Kidney (tissue), 13 donors: ENCODE measurements at regions not wholly inside any gene's neighbourhood (a gene's known extent, or its start where the extent isn't known, plus 50 kb on each side); places are given as distances from the start of the nearest gene placed in this dataset.
A peak's percentile ranks its signal among the peaks of the same experiment; 100 is the strongest.

Experiments used
- DNase-seq, 5 donors: peaks; one replicate each; pipeline ENCODE4 v3.0.0-alpha.2; 2013 to 2020
- FAIRE-seq: peaks from 2 replicates; lab custom pipeline; 2012; peaks lifted over from hg19 to GRCh38; lab: Jason Lieb, UNC
- H3K27ac ChIP-seq, 2 donors: one replicate each; pipeline ENCODE4 v1.7.0; 2013; ENCODE audit warnings: low read depth in 2 of 2, low read length in 2 of 2, inconsistent platforms in 1 of 2
- H3K27me3 ChIP-seq: one replicate; pipeline ENCODE4 v1.7.1; 2013; ENCODE audit warnings: low read length, inconsistent platforms; ENCODE audit not compliant: control insufficient read depth, insufficient read depth
- H3K36me3 ChIP-seq, 3 donors: one replicate each; pipeline versions ENCODE4 v1.7.0 to v1.7.1; 2013; ENCODE audit warnings: low read length in 3 of 3, control low read depth in 1 of 3, inconsistent platforms in 1 of 3; ENCODE audit not compliant: insufficient read depth in 3 of 3, control insufficient read depth in 2 of 3
- H3K4me1 ChIP-seq, 3 donors: one replicate each; pipeline versions ENCODE4 v1.7.0 to v1.7.1; 2013; ENCODE audit warnings: low read length in 3 of 3, inconsistent platforms in 1 of 3, low read depth in 1 of 3; ENCODE audit not compliant: control insufficient read depth in 2 of 3, insufficient read depth in 2 of 3
- H3K4me3 ChIP-seq, 3 donors: one replicate each; pipeline versions ENCODE4 v1.7.0 to v1.8.1; 2013; ENCODE audit warnings: low read length in 3 of 3, control low read depth in 1 of 3, inconsistent platforms in 1 of 3
- H3K9ac ChIP-seq, 3 donors: one replicate each; pipeline versions ENCODE4 v1.7.0 to v1.7.1; 2013; ENCODE audit warnings: low read length in 3 of 3, control low read depth in 1 of 3, inconsistent platforms in 1 of 3
- H3K9me3 ChIP-seq, 3 donors: one replicate each; pipeline versions ENCODE4 v1.7.0 to v1.7.1; 2013; ENCODE audit warnings: low read length in 3 of 3, control low read depth in 1 of 3, inconsistent platforms in 1 of 3; ENCODE audit not compliant: control insufficient read depth in 2 of 3, insufficient read depth in 1 of 3
- intact Hi-C: fragments of 100-400 bp; cut with DNase I; formaldehyde crosslinking; loops from one replicate; pipeline ENCODE4 v1.11.1; 2022
- TF ChIP-seq, protein P1 (sequence below): IDR thresholded peaks from 3 replicates; pipeline ENCODE4 v1.5.1; 2012; ENCODE audit warnings: mild to moderate bottlenecking, moderate library complexity, borderline replicate concordance; ENCODE audit not compliant: insufficient read depth; ENCODE audit errors: extremely low read depth
- donor health status: control.
- donor health status: control.
- donor health status: control.
- donor health status: control.
- donor health status: control.
- donor health status: DM: yes; HTN: yes; CAD: no.
- donor health status: Normal renal cell carcinoma (clear cell type).

DNA sequence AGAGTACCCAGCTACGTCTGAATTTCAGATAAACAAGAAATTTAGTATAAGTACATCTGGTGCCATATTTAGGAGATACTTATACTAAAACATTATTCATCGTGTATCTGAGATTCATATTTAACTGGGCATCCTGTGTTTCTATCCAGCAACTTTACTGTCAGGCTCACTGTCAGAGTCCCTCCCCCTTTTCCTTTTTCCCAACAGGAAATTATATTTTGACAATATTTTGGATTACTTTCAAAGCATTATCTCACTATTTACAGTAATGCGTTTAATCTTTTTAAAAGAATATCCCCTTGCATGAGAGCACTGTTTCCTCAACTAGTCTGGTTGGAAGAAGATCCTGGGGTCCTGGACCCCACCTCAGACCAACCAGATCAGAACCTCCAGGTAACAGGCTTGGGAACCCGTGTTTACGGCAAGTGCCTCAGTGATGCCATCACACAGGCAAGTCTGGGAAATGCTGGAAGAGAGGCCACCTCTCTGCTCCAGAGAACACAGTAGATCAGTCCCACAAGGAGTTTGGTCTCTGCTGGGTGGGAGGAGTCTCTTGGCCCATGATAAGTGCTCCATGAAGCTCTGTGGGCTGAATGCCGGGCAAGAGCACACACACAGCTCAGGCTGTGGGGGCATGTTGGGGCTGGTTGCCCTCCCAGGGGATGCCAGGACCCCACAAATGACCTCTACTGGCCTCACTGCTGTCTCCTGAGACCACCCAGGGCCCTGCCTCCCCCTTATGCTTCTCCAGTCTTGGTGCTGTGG is 84.2 kb upstream of the UXS1 start:
- H3K27me3 ChIP-seq: no peaks in the 10 kb centered on the region
- peaks cover 0 to 16% (median 0%) of the 10 kb centered on the region in 3 donors for H3K4me1 ChIP-seq
- H3K9me3 ChIP-seq: no peaks in the 10 kb centered on the region
- no peak overlapping the region for H3K4me3 ChIP-seq
- no peak overlapping the region for H3K9ac ChIP-seq
- H3K27ac ChIP-seq: peak overlapping the region in 1 of 2 donors; percentile 48
- TF ChIP-seq, protein P1, sequence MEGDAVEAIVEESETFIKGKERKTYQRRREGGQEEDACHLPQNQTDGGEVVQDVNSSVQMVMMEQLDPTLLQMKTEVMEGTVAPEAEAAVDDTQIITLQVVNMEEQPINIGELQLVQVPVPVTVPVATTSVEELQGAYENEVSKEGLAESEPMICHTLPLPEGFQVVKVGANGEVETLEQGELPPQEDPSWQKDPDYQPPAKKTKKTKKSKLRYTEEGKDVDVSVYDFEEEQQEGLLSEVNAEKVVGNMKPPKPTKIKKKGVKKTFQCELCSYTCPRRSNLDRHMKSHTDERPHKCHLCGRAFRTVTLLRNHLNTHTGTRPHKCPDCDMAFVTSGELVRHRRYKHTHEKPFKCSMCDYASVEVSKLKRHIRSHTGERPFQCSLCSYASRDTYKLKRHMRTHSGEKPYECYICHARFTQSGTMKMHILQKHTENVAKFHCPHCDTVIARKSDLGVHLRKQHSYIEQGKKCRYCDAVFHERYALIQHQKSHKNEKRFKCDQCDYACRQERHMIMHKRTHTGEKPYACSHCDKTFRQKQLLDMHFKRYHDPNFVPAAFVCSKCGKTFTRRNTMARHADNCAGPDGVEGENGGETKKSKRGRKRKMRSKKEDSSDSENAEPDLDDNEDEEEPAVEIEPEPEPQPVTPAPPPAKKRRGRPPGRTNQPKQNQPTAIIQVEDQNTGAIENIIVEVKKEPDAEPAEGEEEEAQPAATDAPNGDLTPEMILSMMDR: no peak
- FAIRE-seq: no peak
- no peaks in the 10 kb centered on the region for H3K36me3 ChIP-seq
- DNase-seq: peak in 1 of 5 donors; percentile 39
- intact Hi-C loops: no loop called here

- TF ChIP-seq, protein P1: no peak
- no peak overlapping the region for H3K9ac ChIP-seq
- intact Hi-C loops: no loop called here
- no peak for DNase-seq
- FAIRE-seq: no peak
- H3K36me3 ChIP-seq: no peaks in the 10 kb centered on the region
- H3K4me1 ChIP-seq: peaks cover 0 to 14% (median 0%) of the 10 kb centered on the region in 3 donors
- no peak overlapping the region for H3K27ac ChIP-seq
- no peaks in the 10 kb centered on the region for H3K9me3 ChIP-seq
- H3K4me3 ChIP-seq: no peak overlapping the region
- no peaks in the 10 kb centered on the region for H3K27me3 ChIP-seq
Measured at GRCh38 chr2:106277426-106277825, 83.3 kb upstream of the UXS1 start.

DNA sequence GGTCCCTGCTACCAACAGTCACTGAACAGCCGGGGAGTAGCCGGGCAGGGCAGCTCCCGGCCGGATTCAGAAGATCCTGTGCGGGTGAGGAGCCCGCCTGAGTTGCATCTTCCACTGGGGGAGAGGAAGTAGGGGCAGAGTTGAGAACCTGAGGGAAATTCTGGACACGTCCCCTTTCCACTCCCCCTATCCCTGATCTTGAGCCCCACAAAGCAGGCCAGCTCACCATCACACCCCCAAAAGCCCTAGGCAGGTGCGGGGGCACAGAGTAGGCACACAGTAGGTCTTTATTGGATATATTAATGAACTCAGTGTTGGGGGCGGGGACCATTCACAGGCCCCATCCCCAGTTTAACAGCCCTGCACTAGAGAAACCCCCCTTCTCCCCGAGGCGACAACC is 81.9 kb upstream of the UXS1 start:
- FAIRE-seq: no peak
- intact Hi-C loops: no loop called here
- Histone ChIP-seq H3K9ac (no peak overlapping the region), H3K4me1 (peaks cover 0 to 7% (median 0%) of the 10 kb centered on the region in 3 donors), H3K27ac (no peak overlapping the region), H3K36me3 (no peaks in the 10 kb centered on the region), H3K9me3 (no peaks in the 10 kb centered on the region), H3K27me3 (no peaks in the 10 kb centered on the region), H3K4me3 (no peak overlapping the region)
- DNase-seq: no peak
- TF ChIP-seq, protein P1: no peak
